Activated naive CD8-positive, alpha-beta T cell treated with anti-CD3 and anti-CD28 coated beads for 36 hours (primary cell): ENCODE measurements at regions not wholly inside any gene's neighbourhood (a gene's known extent, or its start where the extent isn't known, plus 50 kb on each side); places are given as distances from the start of the nearest gene placed in this dataset.

ENCODE experiments used
- DNase-seq: peaks from one replicate; pipeline ENCODE4 v3.0.0; 2021
- H3K27ac Mint-ChIP-seq: one replicate; pipeline ENCODE4 v1.8.0; 2022; ENCODE audit warnings: mild to moderate bottlenecking, moderate library complexity, mixed read lengths
- H3K27me3 Mint-ChIP-seq: one replicate; pipeline ENCODE4 v1.8.0; 2022; ENCODE audit warnings: mild to moderate bottlenecking, mixed read lengths
- H3K36me3 Mint-ChIP-seq: one replicate; pipeline ENCODE4 v1.8.0; 2021; ENCODE audit warnings: mild to moderate bottlenecking, mixed read lengths
- H3K4me1 Mint-ChIP-seq: one replicate; pipeline ENCODE4 v1.8.0; 2021; ENCODE audit warnings: mixed read lengths
- H3K4me3 Mint-ChIP-seq: one replicate; pipeline ENCODE4 v1.8.0; 2022; ENCODE audit warnings: mild to moderate bottlenecking, moderate library complexity, mixed read lengths
- H3K9me3 Mint-ChIP-seq: one replicate; pipeline ENCODE4 v1.8.0; 2022; ENCODE audit warnings: mixed read lengths

DNA sequence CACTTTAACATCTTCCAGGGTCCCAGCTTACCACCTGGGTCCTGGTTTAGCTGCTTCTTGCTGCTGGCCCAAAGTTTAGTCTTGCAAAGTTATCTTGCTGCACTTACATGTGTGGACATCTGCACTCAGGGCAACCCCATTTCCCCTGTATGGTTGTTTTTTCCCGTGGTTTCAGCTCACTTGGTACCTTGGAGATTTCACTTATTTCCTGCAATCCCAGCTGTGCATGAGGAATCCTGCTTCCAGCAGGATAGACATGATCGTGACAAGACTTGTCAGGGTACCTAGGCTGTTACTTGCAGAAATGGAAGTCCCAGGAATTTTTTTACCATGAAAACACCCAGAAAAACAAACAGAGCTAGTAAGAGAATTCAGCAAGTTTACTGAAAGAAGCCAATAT lies 95.9 kb upstream of the LEP start:
- Mint-ChIP-seq H3K27me3 (peaks cover 13% of the 10 kb centered on the region), H3K27ac (no peak overlapping the region)
- no peak for DNase-seq

DNA sequence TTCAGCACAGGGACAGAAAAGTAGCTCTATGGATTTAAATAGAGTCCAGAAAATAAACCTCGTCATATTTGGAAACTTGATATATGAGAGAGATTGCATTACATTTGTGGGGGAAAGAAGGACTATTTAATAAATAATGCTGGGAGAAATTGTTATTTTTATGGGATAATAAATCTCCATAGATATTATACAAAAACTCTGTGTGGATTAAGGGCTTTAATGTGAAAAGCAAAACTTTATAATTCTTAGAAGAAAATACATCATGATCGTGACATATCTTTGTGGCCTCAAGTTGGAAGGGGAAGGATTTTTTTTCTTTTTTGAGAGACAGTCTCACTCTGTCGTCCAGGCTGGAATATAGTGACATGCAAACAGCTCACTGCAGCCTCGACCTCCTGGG lies 95.0 kb upstream of the LEP start:
- Mint-ChIP-seq H3K27me3 (peaks cover 15% of the 10 kb centered on the region), H3K4me3 (no peak overlapping the region), H3K9me3 (peaks cover 3% of the 10 kb centered on the region), H3K27ac (no peak overlapping the region), H3K36me3 (peaks cover 2% of the 10 kb centered on the region), H3K4me1 (no peaks in the 10 kb centered on the region)
- DNase-seq, result no peak

More for the DNA sequence above, 95.9 kb upstream of the LEP start:
- H3K9me3 Mint-ChIP-seq, result peaks cover 5% of the 10 kb centered on the region
- H3K4me3 Mint-ChIP-seq, result no peak overlapping the region
- H3K4me1 Mint-ChIP-seq, result no peaks in the 10 kb centered on the region
- peaks cover 2% of the 10 kb centered on the region for H3K36me3 Mint-ChIP-seq

DNA sequence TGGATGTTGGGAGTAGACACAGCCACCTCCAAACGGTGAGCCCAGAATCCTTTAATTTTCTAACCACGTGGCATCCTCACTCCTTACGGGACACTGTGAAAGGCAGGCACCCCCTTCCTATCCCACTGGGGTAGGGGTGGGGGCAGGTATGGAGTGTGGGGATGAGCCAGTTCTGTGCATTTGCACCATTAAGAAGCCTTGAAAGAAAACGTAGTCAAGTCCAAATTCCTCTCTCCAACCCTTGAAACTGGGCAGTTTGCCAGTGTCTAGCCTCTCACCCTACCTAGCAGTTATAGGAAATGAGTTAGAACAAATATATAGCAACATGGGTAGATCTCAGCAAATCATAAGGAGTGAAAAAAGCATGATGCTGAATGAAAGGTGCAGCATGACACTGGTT lies 92.4 kb upstream of the LEP start:
- H3K27ac Mint-ChIP-seq, result no peak overlapping the region
- no peaks in the 10 kb centered on the region for H3K4me1 Mint-ChIP-seq
- H3K9me3 Mint-ChIP-seq, result no peaks in the 10 kb centered on the region
- H3K36me3 Mint-ChIP-seq, result no peaks in the 10 kb centered on the region
- DNase-seq, result no peak
- peaks cover 23% of the 10 kb centered on the region for H3K27me3 Mint-ChIP-seq
- no peak overlapping the region for H3K4me3 Mint-ChIP-seq

DNA sequence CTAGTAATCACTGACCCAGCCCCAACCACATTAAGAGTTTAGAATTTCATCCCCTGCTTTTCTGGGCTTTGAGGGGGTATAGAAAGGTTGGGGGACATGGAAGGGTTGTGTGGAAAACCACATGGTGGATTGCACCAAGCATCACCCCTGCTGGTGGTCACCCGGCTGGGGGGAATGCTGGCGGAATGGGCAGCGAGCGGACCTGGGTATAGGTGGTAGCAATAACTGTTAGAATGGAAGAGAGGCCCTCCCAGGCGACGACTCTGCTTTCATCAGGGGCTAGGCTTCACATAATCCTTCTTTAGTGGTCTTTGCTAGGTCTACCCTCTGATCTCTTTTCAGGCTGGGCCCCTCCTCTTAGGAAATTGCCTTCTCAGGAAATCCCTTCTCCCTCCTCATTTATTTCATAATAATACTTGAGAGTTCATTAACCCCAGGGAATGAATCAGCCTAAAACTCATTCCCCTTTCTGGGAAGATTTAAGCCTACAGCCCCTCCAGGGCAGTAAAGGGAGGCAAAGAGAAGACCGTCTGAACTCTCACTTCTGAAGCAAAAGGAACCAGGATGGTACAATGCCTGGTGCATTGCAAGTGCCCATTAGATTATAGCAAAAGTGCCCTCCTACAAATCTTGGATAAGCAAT lies 90.7 kb upstream of the LEP start:
- Mint-ChIP-seq H3K4me1 (no peaks in the 10 kb centered on the region), H3K9me3 (no peaks in the 10 kb centered on the region), H3K27ac (no peak overlapping the region), H3K4me3 (no peak overlapping the region), H3K36me3 (no peaks in the 10 kb centered on the region), H3K27me3 (peaks cover 23% of the 10 kb centered on the region)
- DNase-seq, result no peak

DNA sequence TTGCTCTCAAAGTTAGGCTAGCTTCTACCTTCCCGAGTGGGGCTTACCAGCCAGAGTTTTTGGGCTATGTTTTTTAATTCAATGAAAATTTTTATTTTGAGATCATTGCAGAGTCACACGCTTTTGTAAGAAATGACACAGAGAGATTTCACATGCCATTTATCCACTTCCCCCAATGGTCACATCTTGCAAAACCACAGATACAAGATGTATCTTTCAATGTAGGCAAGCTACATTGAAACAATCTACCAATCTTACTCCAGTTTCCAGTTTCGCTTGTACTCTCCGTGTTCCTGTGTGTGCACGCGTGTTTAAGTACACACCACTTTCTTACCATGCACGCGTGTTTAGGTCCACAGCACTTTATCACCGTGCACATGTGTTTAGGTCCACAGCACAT lies 89.4 kb upstream of the LEP start:
- H3K9me3 Mint-ChIP-seq, result no peaks in the 10 kb centered on the region

DNA sequence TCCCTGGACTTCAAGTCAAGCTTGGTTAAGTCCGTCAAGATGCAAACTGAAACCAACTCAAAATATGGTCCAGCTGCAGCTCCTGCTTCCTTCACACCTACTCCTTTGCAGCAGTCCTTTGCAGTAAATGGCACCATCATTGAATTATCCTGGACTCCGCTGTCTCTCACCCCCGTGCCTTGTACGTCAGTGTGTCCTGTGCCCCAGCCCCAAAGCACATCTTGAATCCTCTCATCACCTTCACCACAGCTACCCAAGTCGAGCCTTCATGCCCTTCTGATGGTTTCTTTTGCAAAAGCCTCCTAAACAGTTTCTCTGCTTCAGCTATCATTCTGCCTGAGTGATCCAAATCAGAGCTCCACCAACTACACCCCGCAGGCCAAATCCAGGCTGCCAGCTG lies 88.4 kb upstream of the LEP start:
- DNase-seq, result no peak
- H3K4me3 Mint-ChIP-seq, result no peak overlapping the region
- H3K9me3 Mint-ChIP-seq, result no peaks in the 10 kb centered on the region
- peaks cover 22% of the 10 kb centered on the region for H3K27me3 Mint-ChIP-seq
- H3K36me3 Mint-ChIP-seq, result no peaks in the 10 kb centered on the region
- no peaks in the 10 kb centered on the region for H3K4me1 Mint-ChIP-seq
- no peak overlapping the region for H3K27ac Mint-ChIP-seq

More for the DNA sequence above, 89.4 kb upstream of the LEP start:
- H3K36me3 Mint-ChIP-seq, result no peaks in the 10 kb centered on the region
- no peak overlapping the region for H3K4me3 Mint-ChIP-seq
- no peak overlapping the region for H3K27ac Mint-ChIP-seq
- H3K4me1 Mint-ChIP-seq, result no peaks in the 10 kb centered on the region
- DNase-seq, result no peak
- peaks cover 23% of the 10 kb centered on the region for H3K27me3 Mint-ChIP-seq

DNA sequence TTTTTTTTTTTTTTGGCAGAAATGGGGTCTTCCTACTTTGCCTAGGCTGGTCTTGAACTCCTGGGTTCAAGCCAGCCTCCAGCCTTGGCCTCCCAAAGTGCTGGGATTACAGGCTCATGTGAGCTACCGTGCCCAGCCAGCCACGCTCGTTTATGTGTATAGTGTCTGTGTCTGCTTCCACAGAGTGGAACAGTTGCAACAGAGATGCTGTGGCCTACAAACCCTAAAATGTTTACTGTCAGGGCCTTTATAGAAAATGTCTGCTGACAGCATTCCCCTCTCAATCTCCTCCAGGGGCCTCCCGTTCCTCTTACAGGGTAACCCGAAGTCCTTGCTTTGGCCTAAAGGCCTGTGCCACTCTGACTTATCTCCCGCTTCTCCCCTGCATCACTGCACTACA lies 87.6 kb upstream of the LEP start:
- no peaks in the 10 kb centered on the region for H3K36me3 Mint-ChIP-seq
- H3K4me3 Mint-ChIP-seq, result no peak overlapping the region
- peaks cover 20% of the 10 kb centered on the region for H3K27me3 Mint-ChIP-seq
- no peak overlapping the region for H3K27ac Mint-ChIP-seq
- H3K9me3 Mint-ChIP-seq, result no peaks in the 10 kb centered on the region
- no peaks in the 10 kb centered on the region for H3K4me1 Mint-ChIP-seq
- DNase-seq, result no peak

DNA sequence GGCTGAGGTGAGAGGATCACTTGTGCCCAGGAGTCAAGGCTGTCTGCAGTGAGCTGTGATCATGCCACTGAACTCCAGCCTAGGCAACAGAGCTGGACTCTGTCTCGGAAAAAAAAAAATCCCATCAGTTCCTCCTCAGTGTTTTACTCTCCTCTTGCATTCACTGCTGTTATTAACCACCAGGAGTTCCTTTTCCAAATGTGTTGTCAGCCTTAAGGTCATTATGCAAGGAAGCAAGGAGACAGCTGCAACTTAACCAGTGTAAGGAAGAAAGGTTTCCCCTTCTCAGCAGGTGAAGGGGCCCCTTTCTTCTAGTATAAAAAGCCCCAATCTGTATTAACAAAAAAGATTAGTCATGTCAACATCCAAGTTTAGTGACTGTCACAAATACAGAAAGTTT lies 86.6 kb upstream of the LEP start:
- no peak overlapping the region for H3K4me3 Mint-ChIP-seq
- H3K4me1 Mint-ChIP-seq, result no peaks in the 10 kb centered on the region
- H3K27ac Mint-ChIP-seq, result no peak overlapping the region
- peaks cover 17% of the 10 kb centered on the region for H3K27me3 Mint-ChIP-seq
- H3K36me3 Mint-ChIP-seq, result no peaks in the 10 kb centered on the region
- DNase-seq, result no peak
- no peaks in the 10 kb centered on the region for H3K9me3 Mint-ChIP-seq

DNA sequence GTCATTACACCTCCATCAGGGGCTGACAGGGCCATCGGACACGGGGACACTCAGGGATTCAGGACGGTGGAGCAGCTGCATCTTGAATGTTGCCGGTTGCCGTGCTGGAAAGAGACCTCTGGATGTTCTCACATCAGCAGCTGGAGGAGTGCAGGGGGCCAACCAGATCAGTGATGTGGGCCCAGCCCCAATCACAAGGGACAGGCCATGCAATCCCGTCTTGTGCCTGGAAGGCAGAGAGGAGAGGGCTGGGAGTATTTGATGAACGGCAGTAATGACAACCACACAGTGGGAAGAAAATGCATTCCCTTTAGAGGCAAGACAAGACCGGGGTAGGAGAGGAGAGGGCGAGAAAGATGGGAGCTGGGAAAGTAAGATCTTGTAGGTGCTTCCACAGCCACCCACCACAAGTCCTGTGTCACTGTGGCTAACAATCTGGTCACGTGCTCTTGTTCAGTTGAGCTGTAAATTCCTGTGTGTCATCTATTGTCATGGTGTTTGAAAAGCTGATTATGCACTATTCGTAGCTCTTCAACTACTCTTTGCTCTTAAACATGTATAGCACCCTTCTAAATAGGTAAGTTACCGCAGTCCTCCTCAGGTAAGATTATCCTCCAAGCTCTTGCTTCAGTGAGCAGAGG lies 85.9 kb upstream of the LEP start:
- no peak overlapping the region for H3K4me3 Mint-ChIP-seq
- peaks cover 17% of the 10 kb centered on the region for H3K27me3 Mint-ChIP-seq
- no peaks in the 10 kb centered on the region for H3K4me1 Mint-ChIP-seq
- H3K9me3 Mint-ChIP-seq, result no peaks in the 10 kb centered on the region
- H3K27ac Mint-ChIP-seq, result no peak overlapping the region
- no peaks in the 10 kb centered on the region for H3K36me3 Mint-ChIP-seq
- no peak for DNase-seq

DNA sequence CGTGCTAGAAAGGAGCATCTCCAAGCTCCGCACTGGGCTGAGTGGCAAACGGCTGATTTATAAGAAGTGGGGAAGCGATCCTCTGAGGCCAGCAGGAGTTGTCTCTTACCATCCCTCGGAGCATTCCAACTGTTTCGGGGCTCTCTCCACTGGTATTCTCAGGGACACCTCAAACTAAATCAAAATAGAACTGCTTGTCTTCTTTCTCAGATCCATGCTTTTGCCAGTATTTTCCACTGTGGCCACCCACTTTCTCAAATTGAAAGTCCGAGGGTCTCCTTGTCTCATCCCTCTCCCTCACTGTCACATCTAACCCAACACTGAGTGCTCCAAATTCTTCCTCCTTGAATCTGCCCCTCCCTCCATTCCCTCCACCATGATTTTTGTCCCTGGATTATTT lies 83.2 kb upstream of the LEP start:
- no peak for DNase-seq
- peaks cover 21% of the 10 kb centered on the region for H3K27me3 Mint-ChIP-seq
- H3K4me3 Mint-ChIP-seq, result no peak overlapping the region
- no peak overlapping the region for H3K27ac Mint-ChIP-seq
- H3K4me1 Mint-ChIP-seq, result no peaks in the 10 kb centered on the region
- no peaks in the 10 kb centered on the region for H3K36me3 Mint-ChIP-seq
- H3K9me3 Mint-ChIP-seq, result no peaks in the 10 kb centered on the region

DNA sequence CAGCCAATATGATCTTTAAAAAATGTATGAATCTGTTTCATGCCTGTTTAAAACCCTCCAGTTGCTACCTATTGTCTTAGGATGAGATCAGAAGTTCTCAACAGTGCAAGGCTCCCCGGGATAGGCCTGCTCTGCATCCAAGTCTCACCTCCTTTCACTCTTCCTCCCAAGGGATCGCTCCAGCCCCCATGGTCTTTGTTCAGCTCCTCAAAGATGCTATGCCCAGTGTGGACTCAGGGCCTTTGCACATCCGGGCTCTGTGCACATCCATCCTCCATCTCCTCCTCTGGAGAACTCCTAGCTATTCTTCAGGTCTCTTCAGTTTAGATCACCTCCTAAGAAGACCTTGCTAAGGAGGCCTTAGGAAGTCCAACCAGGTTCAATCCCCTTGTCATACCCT lies 82.7 kb upstream of the LEP start:
- no peaks in the 10 kb centered on the region for H3K36me3 Mint-ChIP-seq
- H3K27ac Mint-ChIP-seq, result no peak overlapping the region
- peaks cover 25% of the 10 kb centered on the region for H3K27me3 Mint-ChIP-seq
- H3K9me3 Mint-ChIP-seq, result no peaks in the 10 kb centered on the region
- no peak overlapping the region for H3K4me3 Mint-ChIP-seq
- no peak for DNase-seq
- no peaks in the 10 kb centered on the region for H3K4me1 Mint-ChIP-seq

DNA sequence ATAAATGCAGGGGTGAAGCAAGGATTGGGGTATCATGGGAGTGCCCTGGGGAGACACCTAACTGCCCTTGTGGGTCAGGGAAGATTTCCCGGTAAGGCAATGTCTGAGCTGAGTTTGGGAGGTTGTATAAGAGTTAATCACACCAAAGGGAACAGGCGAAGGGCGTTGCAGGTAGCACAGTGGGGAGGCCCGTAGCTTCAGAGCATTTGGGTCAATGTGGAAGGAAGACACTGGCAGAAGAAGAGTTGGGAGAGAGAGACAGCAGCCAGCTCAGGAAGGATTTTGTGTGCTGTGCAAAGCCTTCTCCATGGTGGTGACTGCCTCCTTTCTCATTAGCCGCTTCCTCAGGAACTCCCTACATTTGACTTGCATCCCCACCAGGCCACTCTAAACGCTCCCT lies 80.8 kb upstream of the LEP start:
- Mint-ChIP-seq H3K36me3 (no peaks in the 10 kb centered on the region), H3K4me1 (no peaks in the 10 kb centered on the region), H3K27ac (no peak overlapping the region), H3K4me3 (no peak overlapping the region), H3K9me3 (no peaks in the 10 kb centered on the region), H3K27me3 (peaks cover 43% of the 10 kb centered on the region)
- DNase-seq, result no peak

DNA sequence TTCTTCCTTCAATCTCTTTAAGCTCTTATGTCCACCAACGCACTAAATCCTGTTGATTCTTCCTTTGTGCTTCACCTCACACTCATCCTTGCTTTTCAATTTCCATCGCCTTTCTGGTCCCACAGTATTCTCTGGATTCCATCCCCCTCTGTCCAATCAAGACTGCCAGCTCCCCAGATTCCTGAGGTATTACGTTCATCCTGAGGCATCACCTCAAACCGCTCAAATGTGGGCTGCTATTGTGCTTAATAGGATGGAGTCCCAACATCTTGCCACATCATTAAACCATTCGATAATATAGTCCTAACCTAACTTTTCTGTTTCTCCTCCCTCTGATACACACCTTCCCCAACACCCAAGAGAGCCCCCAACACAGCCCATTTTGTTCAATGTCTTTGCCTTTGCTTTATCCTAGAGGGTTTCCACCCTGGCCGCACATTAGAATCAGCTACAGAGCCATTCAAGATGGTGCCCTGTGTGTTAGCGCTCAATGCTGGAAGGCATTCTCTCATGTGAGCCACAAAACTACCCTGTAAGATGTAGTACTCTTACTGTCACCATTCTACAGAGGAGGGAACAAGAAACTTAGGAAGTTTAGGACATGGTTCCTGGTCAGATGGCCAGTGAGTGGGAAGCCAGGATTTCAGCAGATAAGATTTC lies 79.5 kb upstream of the LEP start:
- Mint-ChIP-seq H3K4me3 (no peak overlapping the region), H3K4me1 (peaks cover 5% of the 10 kb centered on the region), H3K27ac (no peak overlapping the region), H3K9me3 (no peaks in the 10 kb centered on the region), H3K27me3 (peaks cover 56% of the 10 kb centered on the region), H3K36me3 (no peaks in the 10 kb centered on the region)
- DNase-seq, result no peak

DNA sequence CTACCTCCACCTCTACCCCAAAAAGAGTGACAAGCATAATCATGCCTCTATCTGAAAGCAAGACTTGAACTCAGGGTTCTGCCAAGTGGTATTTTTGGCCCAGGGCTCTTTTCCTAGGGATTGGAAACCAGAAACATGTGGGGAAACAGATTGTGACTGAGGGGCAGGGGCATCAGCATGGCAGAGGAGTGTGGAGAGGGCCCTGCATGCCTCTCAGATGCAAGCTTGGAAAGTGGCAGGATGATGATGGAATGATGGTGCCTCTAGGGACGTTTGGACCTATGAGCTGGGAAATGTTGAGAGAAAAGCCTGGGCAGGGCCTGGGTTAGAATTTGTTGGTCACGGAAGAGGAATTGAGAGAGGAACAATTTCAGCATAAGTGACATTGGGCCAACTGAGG lies 78.4 kb upstream of the LEP start:
- DNase-seq, result no peak
- Mint-ChIP-seq H3K36me3 (no peaks in the 10 kb centered on the region), H3K4me3 (no peak overlapping the region), H3K9me3 (no peaks in the 10 kb centered on the region), H3K27me3 (peaks cover 62% of the 10 kb centered on the region), H3K27ac (peak overlapping the region; percentile 1), H3K4me1 (peaks cover 5% of the 10 kb centered on the region)

DNA sequence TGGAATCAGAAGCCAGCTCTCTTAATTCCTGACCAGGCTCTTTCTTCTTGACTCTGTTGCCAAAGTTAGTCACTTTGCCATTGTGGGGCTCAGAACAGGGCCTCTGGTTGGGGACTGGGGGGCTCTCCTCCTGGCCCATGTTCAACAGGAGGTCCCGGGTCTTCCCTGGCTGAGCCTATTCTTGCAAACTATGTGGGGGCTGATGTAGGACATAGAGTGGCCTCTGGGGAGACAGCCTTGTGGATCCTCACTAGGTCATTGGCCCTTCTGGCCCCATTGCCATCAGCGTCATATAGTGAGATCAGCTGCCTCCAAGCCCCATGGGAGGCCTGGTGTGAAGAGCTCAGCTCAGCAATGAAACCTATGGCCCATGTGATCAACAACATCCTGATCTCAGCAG lies 77.6 kb upstream of the LEP start:
- Mint-ChIP-seq H3K4me3 (no peak overlapping the region), H3K9me3 (no peaks in the 10 kb centered on the region), H3K27me3 (peaks cover 65% of the 10 kb centered on the region), H3K36me3 (no peaks in the 10 kb centered on the region), H3K4me1 (peaks cover 7% of the 10 kb centered on the region), H3K27ac (no peak overlapping the region)
- DNase-seq, result no peak
